ENCODE measurements at regions not wholly inside any gene's neighbourhood (a gene's known extent, or its start where the extent isn't known, plus 50 kb on each side); places are given as distances from the start of the nearest gene placed in this dataset.

GRCh38 chr4:94006932-94007331 lies 178.4 kb downstream of the ATOH1 start:
- H3K9ac ChIP-seq (ENCODE audit: low read depth in 2 of 2, low read length in 2 of 2), result no peak overlapping the region
- no peak for DNase-seq
- no peaks in the 10 kb centered on the region for H3K36me3 ChIP-seq
- intact Hi-C loops (cut with DNase I), result no loop called here
- no peak overlapping the region for H3K27ac ChIP-seq
- H3K27me3 ChIP-seq, result no peaks in the 10 kb centered on the region
- no peak for TF ChIP-seq CTCF (IDR thresholded peaks at IDR 0.05)
- no peaks in the 10 kb centered on the region for H3K9me3 ChIP-seq
- H3K4me3 ChIP-seq, result no peak overlapping the region
- H3K4me1 ChIP-seq, result no peaks in the 10 kb centered on the region

- intact Hi-C loops (cut with DNase I), result no loop called here
- DNase-seq, result no peak
These were observed 182.6 kb downstream of the ATOH1 start for GRCh38 chr4:94011190-94011589.

GRCh38 chr4:94014484-94015136 lies 186.1 kb downstream of the ATOH1 start:
- no peaks in the 10 kb centered on the region for H3K27me3 ChIP-seq
- intact Hi-C loops (cut with DNase I), result no loop called here
- H3K9ac ChIP-seq (ENCODE audit: low read depth in 2 of 2, low read length in 2 of 2), result no peak overlapping the region
- H3K4me1 ChIP-seq, result no peaks in the 10 kb centered on the region
- TF ChIP-seq CTCF (IDR thresholded peaks at IDR 0.05), result no peak
- no peaks in the 10 kb centered on the region for H3K9me3 ChIP-seq
- H3K36me3 ChIP-seq, result no peaks in the 10 kb centered on the region
- no peak for DNase-seq
- no peak overlapping the region for H3K27ac ChIP-seq
- H3K4me3 ChIP-seq, result no peak overlapping the region

More at GRCh38 chr4:94011190-94011589, 182.6 kb downstream of the ATOH1 start:
- Histone ChIP-seq H3K36me3 (no peaks in the 10 kb centered on the region), H3K4me3 (no peak overlapping the region), H3K4me1 (no peaks in the 10 kb centered on the region), H3K9ac (ENCODE audit: low read depth in 2 of 2, low read length in 2 of 2) (no peak overlapping the region), H3K9me3 (no peaks in the 10 kb centered on the region), H3K27ac (no peak overlapping the region), H3K27me3 (no peaks in the 10 kb centered on the region)
- no peak for TF ChIP-seq CTCF (IDR thresholded peaks at IDR 0.05)

GRCh38 chr4:94015956-94016355 lies 187.4 kb downstream of the ATOH1 start:
- H3K9ac ChIP-seq (ENCODE audit: low read depth in 2 of 2, low read length in 2 of 2), result no peak overlapping the region
- intact Hi-C loops (cut with DNase I), result no loop called here
- H3K27ac ChIP-seq, result no peak overlapping the region
- no peaks in the 10 kb centered on the region for H3K4me1 ChIP-seq
- H3K36me3 ChIP-seq, result no peaks in the 10 kb centered on the region
- H3K9me3 ChIP-seq, result no peaks in the 10 kb centered on the region
- no peak for DNase-seq
- no peak overlapping the region for H3K4me3 ChIP-seq
- no peak for TF ChIP-seq CTCF (IDR thresholded peaks at IDR 0.05)
- H3K27me3 ChIP-seq, result no peaks in the 10 kb centered on the region

GRCh38 chr4:94032754-94033153 lies 174.9 kb upstream of the SMARCAD1 start:
- no peaks in the 10 kb centered on the region for H3K9me3 ChIP-seq

More at GRCh38 chr4:94032754-94033153, 174.9 kb upstream of the SMARCAD1 start:
- Histone ChIP-seq H3K36me3 (no peaks in the 10 kb centered on the region), H3K9ac (ENCODE audit: low read depth in 2 of 2, low read length in 2 of 2) (no peak overlapping the region), H3K27ac (no peak overlapping the region), H3K4me1 (no peaks in the 10 kb centered on the region), H3K27me3 (no peaks in the 10 kb centered on the region), H3K4me3 (no peak overlapping the region)
- intact Hi-C loops (cut with DNase I), result no loop called here
- TF ChIP-seq CTCF (IDR thresholded peaks at IDR 0.05), result no peak
- DNase-seq, result no peak

All from colonic mucosa (tissue), 4 donors.